Breast epithelium (tissue), 4 donors: ENCODE measurements at regions not wholly inside any gene's neighbourhood (a gene's known extent, or its start where the extent isn't known, plus 50 kb on each side); places are given as distances from the start of the nearest gene placed in this dataset.

ENCODE experiments used
- DNase-seq, 2 donors: peaks; one replicate each; pipeline ENCODE4 v3.0.0-alpha.2; 2019; ENCODE audit warnings: low spot score in 2 of 2
- H3K27ac ChIP-seq, 2 donors: fragments of 200-600 bp; sonication (generic) in 1 of 2; one replicate each; pipeline ENCODE4 v1.5.1; 2016 to 2019; ENCODE audit warnings: mild to moderate bottlenecking in 1 of 2
- H3K27me3 ChIP-seq, 2 donors: fragments of 200-600 bp; sonication (generic) in 1 of 2; one replicate each; pipeline versions ENCODE4 v1.5.1 to v1.6.0; 2017 to 2019; ENCODE audit warnings: control low read depth in 1 of 2, mild to moderate bottlenecking in 1 of 2
- H3K36me3 ChIP-seq: fragments of 200-600 bp; one replicate; pipeline ENCODE4 v1.5.1; 2019
- H3K4me1 ChIP-seq, 2 donors: fragments of 200-600 bp; sonication (generic); one replicate each; pipeline ENCODE4 v1.5.1; 2016 to 2019; ENCODE audit warnings: control low read depth in 1 of 2
- H3K4me3 ChIP-seq, 3 donors: fragments of 200-600 bp; sonication (generic); 1 replicate in 2 of 3; 2 replicates in 1 of 3; pipeline ENCODE4 v1.5.1; 2016 to 2019; ENCODE audit warnings: mild to moderate bottlenecking in 3 of 3, moderate library complexity in 2 of 3
- H3K9me3 ChIP-seq, 2 donors: fragments of 200-600 bp; sonication (generic) in 1 of 2; one replicate each; pipeline ENCODE4 v1.5.1; 2016 to 2019; ENCODE audit warnings: control low read depth in 1 of 2
- POLR2A ChIP-seq: fragments of 450-650 bp; IDR thresholded peaks from one replicate; pipeline ENCODE4 v1.6.1; 2016; ENCODE audit warnings: antibody characterized with exemption, mild to moderate bottlenecking, moderate library complexity
- POLR2AphosphoS5 ChIP-seq, 3 donors: sonication (generic); formaldehyde crosslinking; IDR thresholded peaks; one replicate each; pipeline ENCODE4 v1.6.1; 2017; ENCODE audit warnings: antibody characterized with exemption in 3 of 3
- intact Hi-C: fragments of 100-400 bp; cut with DNase I; formaldehyde crosslinking; loops from one replicate; pipeline ENCODE4 v1.15.1; 2023; ENCODE audit warnings: low total_unique reads
- TF ChIP-seq, protein P1 (sequence below), 3 donors: fragments of 450-650 bp; IDR thresholded peaks; one replicate each; pipeline ENCODE4 v1.5.1; 2016 to 2017; ENCODE audit warnings: antibody characterized with exemption in 3 of 3, mild to moderate bottlenecking in 3 of 3, moderate library complexity in 3 of 3

GRCh38 chr4:178349601-178350000 lies 907.4 kb upstream of the AGA start:
- TF ChIP-seq POLR2AphosphoS5 (IDR thresholded peaks at IDR 0.05) (no peak), POLR2A (no peak)
- TF ChIP-seq, protein P1, sequence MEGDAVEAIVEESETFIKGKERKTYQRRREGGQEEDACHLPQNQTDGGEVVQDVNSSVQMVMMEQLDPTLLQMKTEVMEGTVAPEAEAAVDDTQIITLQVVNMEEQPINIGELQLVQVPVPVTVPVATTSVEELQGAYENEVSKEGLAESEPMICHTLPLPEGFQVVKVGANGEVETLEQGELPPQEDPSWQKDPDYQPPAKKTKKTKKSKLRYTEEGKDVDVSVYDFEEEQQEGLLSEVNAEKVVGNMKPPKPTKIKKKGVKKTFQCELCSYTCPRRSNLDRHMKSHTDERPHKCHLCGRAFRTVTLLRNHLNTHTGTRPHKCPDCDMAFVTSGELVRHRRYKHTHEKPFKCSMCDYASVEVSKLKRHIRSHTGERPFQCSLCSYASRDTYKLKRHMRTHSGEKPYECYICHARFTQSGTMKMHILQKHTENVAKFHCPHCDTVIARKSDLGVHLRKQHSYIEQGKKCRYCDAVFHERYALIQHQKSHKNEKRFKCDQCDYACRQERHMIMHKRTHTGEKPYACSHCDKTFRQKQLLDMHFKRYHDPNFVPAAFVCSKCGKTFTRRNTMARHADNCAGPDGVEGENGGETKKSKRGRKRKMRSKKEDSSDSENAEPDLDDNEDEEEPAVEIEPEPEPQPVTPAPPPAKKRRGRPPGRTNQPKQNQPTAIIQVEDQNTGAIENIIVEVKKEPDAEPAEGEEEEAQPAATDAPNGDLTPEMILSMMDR (IDR thresholded peaks at IDR 0.05) = no peak

DNA sequence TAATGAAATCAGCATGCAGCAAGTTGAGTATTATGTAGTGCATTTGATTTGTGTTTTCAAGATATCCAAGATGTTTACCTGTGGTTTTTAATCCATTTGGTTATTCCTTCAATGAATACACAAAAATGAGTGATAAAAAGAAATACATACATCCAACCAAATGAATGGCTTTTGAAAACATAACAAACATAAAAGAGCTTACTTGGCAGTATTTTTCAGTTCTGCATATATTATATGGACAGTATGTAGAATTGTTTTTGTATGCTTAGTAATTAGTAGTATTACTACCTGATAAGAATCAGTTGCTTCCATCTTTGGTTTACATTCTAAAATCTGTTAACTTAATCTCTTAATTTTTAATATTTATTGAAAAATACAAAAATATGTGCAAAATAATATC lies 908.9 kb upstream of the AGA start:
- H3K9me3 ChIP-seq = no peaks in the 10 kb centered on the region
- H3K36me3 ChIP-seq = no peaks in the 10 kb centered on the region
- H3K4me1 ChIP-seq = no peaks in the 10 kb centered on the region
- intact Hi-C loops = no loop called here
- TF ChIP-seq POLR2AphosphoS5 (IDR thresholded peaks at IDR 0.05) (no peak), POLR2A (no peak)
- TF ChIP-seq, protein P1 (IDR thresholded peaks at IDR 0.05) = no peak
- H3K27ac ChIP-seq = no peak overlapping the region
- H3K4me3 ChIP-seq = no peak overlapping the region
- DNase-seq = no peak
- H3K27me3 ChIP-seq = no peaks in the 10 kb centered on the region

More at GRCh38 chr4:178349601-178350000, 907.4 kb upstream of the AGA start:
- H3K4me3 ChIP-seq = no peak overlapping the region
- peaks cover 5% of the 10 kb centered on the region for H3K36me3 ChIP-seq
- H3K4me1 ChIP-seq = no peaks in the 10 kb centered on the region
- no peak overlapping the region for H3K27ac ChIP-seq
- H3K9me3 ChIP-seq = no peaks in the 10 kb centered on the region
- no peaks in the 10 kb centered on the region for H3K27me3 ChIP-seq
- no peak for DNase-seq
- intact Hi-C loops = no loop called here

DNA sequence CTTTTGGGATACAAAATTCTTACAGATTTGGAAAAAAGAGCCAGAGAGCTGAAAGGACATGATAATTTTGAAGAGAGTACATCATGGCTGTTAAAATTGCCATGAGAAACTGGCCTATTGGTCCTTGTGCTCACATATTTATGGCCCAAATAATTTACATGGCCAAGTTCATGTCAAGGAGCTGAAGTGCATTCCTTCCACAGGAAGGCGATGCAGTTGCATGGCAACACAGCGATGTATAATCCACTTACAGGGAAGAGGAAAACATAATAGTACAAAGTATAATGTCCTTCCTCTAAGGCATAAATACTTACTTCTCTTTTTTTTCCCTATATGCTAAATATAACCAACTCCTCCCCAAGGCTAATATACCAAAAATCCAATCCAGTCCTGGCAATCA lies 914.5 kb upstream of the AGA start:
- TF ChIP-seq POLR2AphosphoS5 (IDR thresholded peaks at IDR 0.05) (no peak), POLR2A (no peak)
- TF ChIP-seq, protein P1 (IDR thresholded peaks at IDR 0.05) = no peak
- intact Hi-C loops = no loop called here
- H3K9me3 ChIP-seq = no peaks in the 10 kb centered on the region
- H3K36me3 ChIP-seq = no peaks in the 10 kb centered on the region
- no peaks in the 10 kb centered on the region for H3K4me1 ChIP-seq
- DNase-seq = no peak
- no peak overlapping the region for H3K4me3 ChIP-seq
- no peak overlapping the region for H3K27ac ChIP-seq
- no peaks in the 10 kb centered on the region for H3K27me3 ChIP-seq

DNA sequence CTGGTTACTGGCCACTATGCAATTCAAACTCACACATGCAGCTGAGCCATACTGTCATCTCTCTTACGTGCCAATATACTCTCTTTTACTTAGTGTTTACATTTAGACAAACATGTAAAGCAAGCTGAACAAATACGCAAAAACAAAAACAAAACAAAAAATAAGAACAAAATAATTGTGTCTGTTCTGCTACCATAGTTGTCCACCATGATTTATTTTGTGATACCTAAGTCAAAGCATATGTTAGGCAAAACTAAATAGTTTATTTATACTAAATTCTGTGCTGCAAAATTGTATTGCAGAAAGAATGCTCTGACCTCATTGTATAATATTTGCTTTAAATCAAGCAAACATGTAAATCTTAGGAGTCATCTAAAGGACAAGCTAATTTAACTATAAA lies 943.2 kb upstream of the AGA start:
- intact Hi-C loops = no loop called here
- Histone ChIP-seq H3K4me1 (no peaks in the 10 kb centered on the region), H3K27ac (no peak overlapping the region), H3K9me3 (no peaks in the 10 kb centered on the region), H3K27me3 (no peaks in the 10 kb centered on the region), H3K4me3 (no peak overlapping the region), H3K36me3 (no peaks in the 10 kb centered on the region)
- no peak for TF ChIP-seq POLR2AphosphoS5 (IDR thresholded peaks at IDR 0.05)
- TF ChIP-seq POLR2A = no peak
- TF ChIP-seq, protein P1 (IDR thresholded peaks at IDR 0.05) = no peak
- DNase-seq = no peak

DNA sequence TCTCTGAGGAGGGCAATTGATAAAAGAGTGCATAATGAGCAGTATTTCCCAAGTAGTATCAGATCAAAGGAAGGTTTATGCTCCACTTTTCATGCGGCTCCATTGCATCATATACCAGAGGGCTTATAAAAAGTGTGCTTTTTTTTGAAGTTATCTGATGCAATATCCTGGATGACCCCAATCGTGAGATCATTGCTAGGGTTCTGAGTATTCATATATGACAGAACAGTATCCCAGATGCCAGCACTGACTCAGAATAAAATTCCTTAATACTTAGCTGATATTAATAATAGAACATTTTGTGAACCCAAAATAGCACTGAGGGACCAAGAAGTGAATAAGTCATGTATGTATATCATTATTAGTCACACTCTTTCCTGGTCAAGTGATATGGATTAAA lies 945.5 kb upstream of the AGA start:
- Histone ChIP-seq H3K4me1 (no peaks in the 10 kb centered on the region), H3K27me3 (no peaks in the 10 kb centered on the region), H3K9me3 (no peaks in the 10 kb centered on the region), H3K36me3 (peaks cover 5% of the 10 kb centered on the region), H3K27ac (no peak overlapping the region), H3K4me3 (no peak overlapping the region)
- no peak for DNase-seq
- TF ChIP-seq POLR2AphosphoS5 (IDR thresholded peaks at IDR 0.05) = no peak
- no peak for TF ChIP-seq POLR2A
- TF ChIP-seq, protein P1 (IDR thresholded peaks at IDR 0.05) = no peak
- intact Hi-C loops = no loop called here
